Smooth muscle cell (in vitro differentiated cells): ENCODE measurements at regions not wholly inside any gene's neighbourhood (a gene's known extent, or its start where the extent isn't known, plus 50 kb on each side); places are given as distances from the start of the nearest gene placed in this dataset.

Source experiments
- DNase-seq: peaks from one replicate; lab custom pipeline; 2025; ENCODE audit not compliant: unreplicated experiment; lab: John Stamatoyannopoulos, UW
- H2AFZ ChIP-seq: fragments of 200-600 bp; sonication (generic); 2 replicates; pipeline ENCODE4 v1.6.0; 2016; ENCODE audit warnings: antibody characterized with exemption, low read depth, mild to moderate bottlenecking
- H3F3A ChIP-seq: fragments of 200-600 bp; sonication (generic); 2 replicates; pipeline ENCODE4 v1.6.0; 2017; ENCODE audit warnings: antibody characterized with exemption, low read depth
- H3K27ac ChIP-seq: fragments of 200-600 bp; sonication (generic); 2 replicates; pipeline ENCODE4 v1.5.1; 2016; ENCODE audit warnings: low read depth, mild to moderate bottlenecking
- H3K27me3 ChIP-seq: fragments of 200-600 bp; sonication (generic); 2 replicates; pipeline ENCODE4 v1.6.1; 2016; ENCODE audit warnings: low read depth, mild to moderate bottlenecking
- H3K36me3 ChIP-seq: fragments of 200-600 bp; sonication (generic); 2 replicates; pipeline ENCODE4 v1.5.1; 2016; ENCODE audit warnings: low read depth
- H3K4me1 ChIP-seq: fragments of 200-600 bp; sonication (generic); 2 replicates; pipeline ENCODE4 v1.5.1; 2016; ENCODE audit warnings: low read depth
- H3K4me2 ChIP-seq: fragments of 200-600 bp; sonication (generic); 2 replicates; pipeline ENCODE4 v1.6.0; 2016; ENCODE audit warnings: mild to moderate bottlenecking
- H3K4me3 ChIP-seq: fragments of 200-600 bp; sonication (generic); 2 replicates; pipeline ENCODE4 v1.5.1; 2016; ENCODE audit warnings: mild to moderate bottlenecking
- H3K79me2 ChIP-seq: fragments of 200-600 bp; sonication (generic); 2 replicates; pipeline ENCODE4 v1.6.0; 2016; ENCODE audit warnings: low read depth, mild to moderate bottlenecking
- H3K9ac ChIP-seq: fragments of 200-600 bp; sonication (generic); 2 replicates; pipeline ENCODE4 v1.6.0; 2016; ENCODE audit warnings: low read depth
- H3K9me3 ChIP-seq: fragments of 200-600 bp; sonication (generic); replicated peaks from 2 replicates; pipeline ENCODE4 v1.5.1; 2016; ENCODE audit warnings: low read depth
- H4K20me1 ChIP-seq: fragments of 200-600 bp; sonication (generic); 2 replicates; pipeline ENCODE4 v1.6.0; 2016; ENCODE audit warnings: low read depth
- WGBS: methylation state at CpG from one replicate; pipeline ENCODE4 v1.1.7; 2016; ENCODE audit warnings: low lambda C conversion rate; 5-methylcytosine and 5-hydroxymethylcytosine counted together
- TF ChIP-seq, protein P1 (sequence below): fragments of 200-600 bp; sonication (generic); IDR thresholded peaks from 2 replicates; pipeline ENCODE4 v1.5.1; 2017; ENCODE audit warnings: borderline replicate concordance, mild to moderate bottlenecking, antibody characterized with exemption; ENCODE audit not compliant: insufficient read depth, poor library complexity, severe bottlenecking

DNA sequence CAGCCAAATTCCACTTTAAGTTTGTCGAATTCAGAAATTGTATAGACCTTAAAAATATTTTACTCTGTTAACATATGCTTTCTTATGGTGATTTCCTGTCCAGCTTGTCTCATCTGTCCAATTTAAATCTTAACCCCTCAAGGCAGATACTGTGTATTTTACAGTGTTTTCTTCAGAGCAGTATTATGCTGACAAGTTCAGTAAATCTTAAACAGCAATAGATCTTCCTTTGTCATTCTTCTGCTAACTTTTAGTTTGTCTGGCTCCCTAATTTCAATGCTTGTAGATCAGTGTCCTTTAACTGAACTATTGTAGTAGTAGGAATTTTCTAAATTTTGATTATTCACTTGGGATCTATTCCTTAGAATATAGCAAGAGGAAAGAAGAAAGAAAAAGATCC is 52.8 kb upstream of the MEIS1 start:
- Histone ChIP-seq H3K4me1 (peaks cover 6% of the 10 kb centered on the region), H2AFZ (no peak overlapping the region), H3K9me3 (no peaks in the 10 kb centered on the region), H3K4me3 (no peak overlapping the region), H3F3A (peaks cover 4% of the 10 kb centered on the region), H3K36me3 (no peaks in the 10 kb centered on the region), H3K9ac (no peak overlapping the region), H4K20me1 (no peaks in the 10 kb centered on the region), H3K27ac (no peak overlapping the region), H3K79me2 (no peaks in the 10 kb centered on the region), H3K4me2 (no peak overlapping the region), H3K27me3 (no peaks in the 10 kb centered on the region)
- WGBS, result 71% methylated on average over 1 of the region's 1 CpG
- DNase-seq, result no peak
- TF ChIP-seq, protein P1, sequence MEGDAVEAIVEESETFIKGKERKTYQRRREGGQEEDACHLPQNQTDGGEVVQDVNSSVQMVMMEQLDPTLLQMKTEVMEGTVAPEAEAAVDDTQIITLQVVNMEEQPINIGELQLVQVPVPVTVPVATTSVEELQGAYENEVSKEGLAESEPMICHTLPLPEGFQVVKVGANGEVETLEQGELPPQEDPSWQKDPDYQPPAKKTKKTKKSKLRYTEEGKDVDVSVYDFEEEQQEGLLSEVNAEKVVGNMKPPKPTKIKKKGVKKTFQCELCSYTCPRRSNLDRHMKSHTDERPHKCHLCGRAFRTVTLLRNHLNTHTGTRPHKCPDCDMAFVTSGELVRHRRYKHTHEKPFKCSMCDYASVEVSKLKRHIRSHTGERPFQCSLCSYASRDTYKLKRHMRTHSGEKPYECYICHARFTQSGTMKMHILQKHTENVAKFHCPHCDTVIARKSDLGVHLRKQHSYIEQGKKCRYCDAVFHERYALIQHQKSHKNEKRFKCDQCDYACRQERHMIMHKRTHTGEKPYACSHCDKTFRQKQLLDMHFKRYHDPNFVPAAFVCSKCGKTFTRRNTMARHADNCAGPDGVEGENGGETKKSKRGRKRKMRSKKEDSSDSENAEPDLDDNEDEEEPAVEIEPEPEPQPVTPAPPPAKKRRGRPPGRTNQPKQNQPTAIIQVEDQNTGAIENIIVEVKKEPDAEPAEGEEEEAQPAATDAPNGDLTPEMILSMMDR, result no peak

DNA sequence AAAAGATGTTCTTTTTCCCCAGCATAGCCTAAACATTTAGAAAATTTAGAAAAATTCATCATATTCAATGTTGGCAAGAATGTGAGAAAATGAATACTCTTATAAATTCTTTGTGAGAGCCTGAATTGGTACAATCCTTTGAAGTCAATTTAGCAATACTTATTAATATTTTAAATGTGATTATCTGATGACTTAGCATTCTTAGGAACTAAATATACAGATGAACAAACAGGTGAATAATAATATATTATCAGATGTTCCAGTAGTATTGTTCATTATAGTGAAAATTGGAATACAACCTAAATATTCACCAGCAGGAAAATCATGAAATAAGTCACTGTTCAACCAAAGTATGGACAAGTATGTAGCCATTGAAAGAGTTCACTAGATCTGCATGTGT is 55.5 kb upstream of the MEIS1 start:
- DNase-seq, result no peak
- no peak overlapping the region for H3K27ac ChIP-seq
- TF ChIP-seq, protein P1, result no peak
- no peak overlapping the region for H3K9ac ChIP-seq
- no peaks in the 10 kb centered on the region for H3F3A ChIP-seq
- H3K36me3 ChIP-seq, result no peaks in the 10 kb centered on the region
- H3K79me2 ChIP-seq, result no peaks in the 10 kb centered on the region
- no peak overlapping the region for H3K4me2 ChIP-seq
- no peaks in the 10 kb centered on the region for H3K4me1 ChIP-seq
- H3K9me3 ChIP-seq, result no peaks in the 10 kb centered on the region
- no peak overlapping the region for H3K4me3 ChIP-seq
- H4K20me1 ChIP-seq, result no peaks in the 10 kb centered on the region
- no peak overlapping the region for H2AFZ ChIP-seq
- no peaks in the 10 kb centered on the region for H3K27me3 ChIP-seq

DNA sequence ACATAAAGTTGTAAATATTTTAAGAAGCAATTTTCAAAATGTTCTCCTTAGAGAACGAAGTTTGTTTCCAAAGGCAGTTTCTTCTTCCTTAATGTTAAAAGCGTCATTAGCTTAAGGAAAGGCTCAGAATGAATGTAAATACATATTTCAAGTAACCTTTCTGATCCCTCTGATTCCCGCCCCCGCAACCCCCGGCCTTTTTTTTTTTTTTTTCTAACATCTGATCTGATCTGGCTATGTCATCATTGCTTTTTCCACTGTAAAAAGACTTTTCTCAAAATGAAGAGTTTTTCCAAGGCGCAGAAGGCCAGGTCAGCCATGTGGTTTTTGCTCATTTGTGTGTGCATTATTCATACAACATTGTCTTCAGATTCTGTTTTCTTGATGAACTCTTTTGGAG is 57.1 kb upstream of the MEIS1 start:
- Histone ChIP-seq H3K4me1 (no peaks in the 10 kb centered on the region), H3K9ac (no peak overlapping the region), H3F3A (no peaks in the 10 kb centered on the region), H3K79me2 (no peaks in the 10 kb centered on the region), H2AFZ (no peak overlapping the region), H3K27ac (no peak overlapping the region), H3K9me3 (no peaks in the 10 kb centered on the region), H3K36me3 (no peaks in the 10 kb centered on the region), H3K4me2 (no peak overlapping the region), H3K4me3 (no peak overlapping the region), H3K27me3 (no peaks in the 10 kb centered on the region), H4K20me1 (no peaks in the 10 kb centered on the region)
- 80% methylated on average over 6 of the region's 6 CpGs for WGBS
- TF ChIP-seq, protein P1, result no peak
- no peak for DNase-seq

DNA sequence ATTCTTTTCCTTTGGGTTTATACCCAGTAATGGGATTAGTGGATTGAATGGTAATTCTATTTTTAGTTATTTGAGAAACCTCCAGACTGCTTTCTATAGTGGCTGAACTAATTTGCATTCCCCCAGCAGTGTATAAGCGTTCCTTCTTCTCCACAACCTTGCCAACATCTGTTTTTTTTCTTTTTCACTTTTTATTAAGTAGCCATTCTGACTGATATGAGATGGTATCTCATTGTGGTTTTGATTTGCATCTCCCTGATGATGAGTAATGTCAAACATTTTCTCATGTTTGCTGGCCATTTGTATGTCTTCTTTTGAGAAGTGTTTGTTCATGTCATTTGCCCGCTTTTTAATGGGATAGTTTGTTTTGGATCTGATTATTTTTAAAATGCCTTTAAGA is 64.1 kb upstream of the MEIS1 start:
- H3K9ac ChIP-seq, result no peak overlapping the region
- H3K9me3 ChIP-seq, result no peaks in the 10 kb centered on the region
- H4K20me1 ChIP-seq, result no peaks in the 10 kb centered on the region
- no peak for DNase-seq
- H3K4me3 ChIP-seq, result no peak overlapping the region
- peaks cover 2% of the 10 kb centered on the region for H3F3A ChIP-seq
- WGBS, result 79% methylated on average over 2 of the region's 2 CpGs
- no peak overlapping the region for H3K4me2 ChIP-seq
- H3K4me1 ChIP-seq, result no peaks in the 10 kb centered on the region
- no peak overlapping the region for H2AFZ ChIP-seq
- H3K79me2 ChIP-seq, result no peaks in the 10 kb centered on the region
- H3K27ac ChIP-seq, result no peak overlapping the region
- H3K36me3 ChIP-seq, result no peaks in the 10 kb centered on the region
- TF ChIP-seq, protein P1, result no peak
- no peaks in the 10 kb centered on the region for H3K27me3 ChIP-seq
